GM18508 (cell line): ENCODE measurements at regions not wholly inside any gene's neighbourhood (a gene's known extent, or its start where the extent isn't known, plus 50 kb on each side); places are given as distances from the start of the nearest gene placed in this dataset.

Experiments used
- ATAC-seq: cut with Tn5 transposase; IDR thresholded peaks from one replicate; pipeline ENCODE4 v1.9.1; 2021; ENCODE audit warnings: moderate number of reproducible peaks; ENCODE audit not compliant: insufficient read depth, unreplicated experiment

DNA sequence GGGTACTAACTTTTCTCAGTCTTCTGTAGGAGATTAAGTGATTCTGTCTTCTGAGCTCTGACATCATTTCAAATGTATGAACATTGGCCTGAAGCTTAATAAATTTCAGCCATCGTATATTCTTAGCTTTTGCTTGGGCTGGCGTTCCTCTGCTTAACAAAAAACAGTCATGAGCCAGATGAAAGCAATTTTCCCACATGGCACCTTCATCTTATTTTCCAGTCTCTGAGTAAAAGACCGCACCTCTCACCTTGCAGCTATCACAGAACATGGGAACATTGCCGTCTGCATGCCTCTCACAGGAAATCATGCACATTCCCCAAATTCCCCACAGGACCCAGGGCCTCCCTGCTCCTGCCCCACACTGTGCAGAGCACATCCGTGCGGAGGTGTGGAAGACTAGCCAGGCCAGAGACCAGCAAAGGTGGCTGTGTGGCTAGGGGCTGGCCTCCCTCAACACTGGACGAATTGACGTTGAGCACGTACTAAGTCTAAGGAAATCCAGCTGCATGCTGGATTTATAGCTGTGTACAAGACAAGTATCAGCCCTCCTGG is 531.8 kb upstream of the ID2 start:
- no peak for ATAC-seq

DNA sequence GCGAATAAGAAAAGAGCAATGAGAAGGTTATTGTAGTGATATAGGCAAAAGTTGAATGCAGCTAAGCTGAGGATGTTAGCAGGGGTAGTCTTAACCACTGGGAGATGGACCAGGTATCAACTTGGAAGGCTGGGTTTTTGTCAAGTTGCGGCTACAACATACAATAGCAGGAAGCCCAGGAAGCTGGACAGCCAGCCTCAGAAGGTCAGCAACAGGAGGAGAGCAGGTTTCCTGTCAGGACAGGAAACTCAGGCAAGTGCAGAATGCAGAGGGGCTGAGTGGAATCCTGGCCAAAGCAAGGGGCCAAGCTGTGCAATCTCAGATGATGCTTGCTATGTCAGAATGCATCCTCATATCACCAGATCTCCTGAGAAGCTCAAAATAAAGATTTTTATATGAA is 530.0 kb upstream of the ID2 start:
- ATAC-seq = no peak

DNA sequence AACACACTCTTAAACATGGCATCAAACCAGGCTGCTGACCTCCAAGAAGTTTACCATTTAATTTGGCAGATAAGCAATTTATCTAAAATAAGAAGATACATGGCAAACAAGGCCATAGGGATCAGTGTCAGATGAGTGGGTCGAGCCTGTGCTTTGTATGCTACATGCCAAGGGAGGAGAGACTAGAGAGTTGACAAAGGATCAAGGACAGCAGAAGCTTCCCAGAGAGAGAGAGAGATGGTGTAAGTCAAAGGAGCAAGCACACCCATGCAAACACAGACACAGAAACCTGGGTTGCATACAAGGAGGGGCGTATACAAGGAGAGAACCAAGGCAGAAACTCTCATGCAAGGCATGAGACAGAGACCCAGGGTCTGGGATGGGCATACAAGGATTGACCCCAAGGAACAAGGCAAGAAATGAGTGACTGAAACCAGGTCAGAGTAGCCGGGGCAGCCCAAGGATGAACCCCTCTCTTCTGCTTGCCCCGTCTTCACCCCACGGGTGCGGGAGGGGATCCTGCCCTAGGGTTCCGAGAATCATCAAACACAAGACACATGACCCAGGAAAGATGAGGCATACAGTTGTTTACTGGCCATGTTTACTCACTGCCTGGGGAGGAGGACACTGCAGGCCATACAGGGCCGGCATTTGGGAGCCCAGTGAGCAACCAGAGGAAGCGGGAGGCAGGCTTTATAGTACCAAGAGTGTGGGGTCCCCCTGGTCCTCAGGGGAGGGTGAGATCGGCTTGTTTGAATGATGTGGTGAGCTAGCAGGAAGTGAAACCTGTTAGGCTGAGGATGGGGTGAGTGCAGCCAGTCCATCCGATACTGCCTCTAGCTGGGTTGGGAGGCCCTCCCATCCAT is 529.2 kb upstream of the ID2 start:
- peak; percentile 95 for ATAC-seq

DNA sequence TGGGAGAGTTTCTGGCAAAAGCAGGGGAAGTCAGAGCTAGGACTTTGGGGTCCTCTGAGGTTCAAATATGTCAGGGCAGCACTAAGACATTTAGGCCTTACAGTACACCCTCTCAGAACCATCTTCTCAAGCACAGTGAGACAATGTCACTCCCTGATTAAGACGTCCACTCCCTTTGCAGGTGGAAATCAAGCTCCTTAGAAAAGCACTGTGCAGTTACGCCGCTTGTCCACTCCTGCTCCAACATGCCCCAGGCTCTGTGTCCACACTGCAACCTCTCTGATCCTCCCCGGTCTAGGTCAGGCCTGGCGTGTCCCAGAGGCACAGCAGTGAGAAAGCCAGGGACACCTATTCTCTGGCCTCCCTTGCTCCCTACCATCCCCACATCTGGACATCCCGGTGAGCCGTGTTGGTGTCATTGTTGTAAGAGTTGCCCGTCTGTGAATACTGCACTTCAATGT is 528.6 kb upstream of the ID2 start:
- ATAC-seq = no peak

- ATAC-seq = no peak
Observed at GRCh38 chr2:8154270-8154669, 527.6 kb upstream of the ID2 start.

- ATAC-seq = no peak
Observed at GRCh38 chr2:8154936-8155335, 526.9 kb upstream of the ID2 start.

DNA sequence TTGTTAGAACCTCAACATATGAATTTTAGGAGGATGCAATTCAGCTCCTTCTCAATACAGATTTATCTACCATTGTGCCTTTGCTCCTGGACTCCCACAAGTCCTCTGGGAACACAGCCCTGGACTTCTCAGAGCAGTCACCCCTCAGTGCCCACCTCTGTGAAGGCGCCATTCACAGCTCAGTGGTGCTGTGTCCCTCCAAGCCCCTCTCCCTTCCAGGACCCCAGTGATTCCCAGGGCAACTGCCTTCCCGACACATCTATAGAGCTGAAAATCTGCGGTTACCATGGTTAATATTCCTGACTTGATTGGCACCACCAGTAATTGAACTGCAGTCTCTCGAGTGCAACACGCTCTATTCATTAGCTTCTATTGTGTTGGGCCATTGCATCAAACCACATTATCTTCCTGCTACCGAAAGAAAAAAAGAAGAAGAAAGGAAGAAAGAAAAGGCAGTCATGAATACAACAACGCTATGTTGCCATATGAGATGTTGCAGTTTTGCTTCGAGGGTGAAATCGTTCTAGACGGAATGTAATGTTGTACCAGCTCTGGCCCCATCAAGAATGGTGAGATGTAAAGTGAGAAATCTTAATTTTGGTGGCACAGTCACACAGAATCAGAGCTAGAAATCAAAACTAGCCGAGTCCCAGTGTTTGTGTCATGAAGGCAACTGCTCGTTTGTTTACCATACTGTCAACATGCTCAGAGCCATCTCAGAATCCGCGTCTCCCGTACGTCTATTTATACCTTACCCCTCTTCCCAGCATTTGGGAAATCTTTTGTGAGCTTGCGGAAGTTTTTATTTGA is 524.0 kb upstream of the ID2 start:
- ATAC-seq = no peak

GRCh38 chr2:8158711-8159110 is 523.1 kb upstream of the ID2 start:
- ATAC-seq = no peak

DNA sequence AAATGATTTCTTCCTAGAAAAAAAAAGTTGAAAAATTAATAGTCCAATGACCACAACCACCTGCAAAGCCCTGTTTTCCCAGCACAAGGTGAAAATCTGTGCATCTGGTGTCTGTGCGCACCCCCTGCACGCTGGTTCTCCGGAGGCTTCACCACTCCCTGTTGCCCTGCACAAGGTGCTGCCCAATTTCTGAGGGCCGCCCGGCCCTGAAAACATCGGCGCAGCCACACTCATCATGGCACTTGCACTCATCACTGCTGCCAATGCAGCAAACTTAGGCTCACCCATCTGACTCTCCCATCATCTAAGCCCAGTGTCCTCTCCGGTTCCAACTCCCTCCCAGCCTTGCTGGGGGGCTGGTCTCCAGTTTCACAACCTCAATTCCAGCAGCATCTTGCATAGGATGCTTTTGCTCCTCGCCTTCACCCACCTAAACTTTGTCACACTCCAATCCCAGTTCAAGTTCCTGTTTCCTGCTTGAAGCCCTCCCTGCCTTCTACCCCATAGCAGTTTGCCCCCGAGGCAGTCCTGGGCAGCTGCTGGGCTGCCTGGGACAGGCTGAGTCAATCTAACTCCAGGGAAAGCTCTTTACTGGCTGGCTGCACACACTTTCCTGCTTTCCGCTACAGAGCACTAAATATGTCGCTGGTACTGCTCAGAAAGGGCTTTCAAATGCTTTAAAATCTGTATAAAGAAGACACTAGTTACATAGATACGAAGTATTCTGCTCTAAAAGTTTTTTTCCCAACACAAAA is 522.5 kb upstream of the ID2 start:
- no peak for ATAC-seq

DNA sequence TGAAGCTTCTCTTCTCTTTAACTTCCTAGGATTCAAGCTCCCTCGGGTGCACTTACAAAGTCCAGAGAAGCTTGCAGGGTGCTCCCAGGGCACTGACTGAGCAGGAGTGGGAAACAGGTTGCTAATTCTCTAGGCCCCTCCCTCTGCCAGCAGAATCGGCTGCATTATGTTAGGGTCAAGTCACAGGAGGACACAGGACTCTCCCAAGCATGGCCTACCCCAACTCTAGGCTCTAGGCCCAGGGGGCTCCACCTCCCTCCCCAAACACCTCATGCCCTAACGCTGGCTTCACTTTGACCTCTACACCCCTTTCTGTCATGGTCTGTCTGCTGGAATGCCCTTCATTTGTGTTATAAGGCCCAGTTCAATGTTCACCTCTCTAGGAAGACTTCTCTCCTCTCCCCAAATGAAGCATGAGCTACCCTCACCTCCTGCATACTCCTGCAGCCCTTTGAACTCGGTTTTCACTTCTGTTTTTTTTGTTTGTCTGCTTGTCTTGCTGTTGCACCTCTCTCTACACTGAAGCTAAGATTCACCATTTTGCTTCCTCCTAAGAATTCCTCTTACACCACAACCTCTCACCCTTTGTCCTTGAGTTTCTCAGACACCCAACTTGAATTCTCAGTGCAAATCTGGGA is 521.8 kb upstream of the ID2 start:
- no peak for ATAC-seq

- ATAC-seq = no peak
Observed at GRCh38 chr2:8160959-8161358, 520.9 kb upstream of the ID2 start.

GRCh38 chr2:8162552-8162951 is 519.3 kb upstream of the ID2 start:
- no peak for ATAC-seq

- no peak for ATAC-seq
Observed at GRCh38 chr2:8165550-8165949, 516.3 kb upstream of the ID2 start.

GRCh38 chr2:8168022-8168717 is 513.7 kb upstream of the ID2 start:
- no peak for ATAC-seq

DNA sequence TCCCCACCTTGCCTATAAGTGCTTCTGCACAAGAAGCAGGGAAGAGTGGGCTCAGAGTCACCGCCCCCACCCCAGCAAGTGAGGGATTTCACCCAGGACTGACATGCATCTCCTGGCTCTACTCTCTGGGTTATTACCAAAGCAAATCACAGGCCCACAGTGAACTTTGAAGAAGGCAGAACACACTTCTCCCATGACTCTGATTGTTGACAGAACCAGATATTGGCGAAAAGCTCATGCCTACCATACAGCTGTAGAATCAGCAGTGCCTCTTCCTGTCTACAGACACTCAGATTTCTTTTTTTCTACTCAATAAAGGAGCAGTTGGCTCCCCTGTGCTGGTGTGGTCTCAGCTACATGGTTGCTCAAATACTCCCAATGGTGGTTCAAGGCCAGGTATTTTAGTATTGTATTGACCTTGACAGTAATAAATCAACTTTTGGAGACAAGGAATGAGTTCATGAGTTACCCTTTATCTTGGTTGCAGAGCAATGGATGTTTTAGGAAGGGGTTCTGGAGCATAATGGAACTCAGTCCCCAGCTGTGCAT is 512.9 kb upstream of the ID2 start:
- ATAC-seq = no peak

DNA sequence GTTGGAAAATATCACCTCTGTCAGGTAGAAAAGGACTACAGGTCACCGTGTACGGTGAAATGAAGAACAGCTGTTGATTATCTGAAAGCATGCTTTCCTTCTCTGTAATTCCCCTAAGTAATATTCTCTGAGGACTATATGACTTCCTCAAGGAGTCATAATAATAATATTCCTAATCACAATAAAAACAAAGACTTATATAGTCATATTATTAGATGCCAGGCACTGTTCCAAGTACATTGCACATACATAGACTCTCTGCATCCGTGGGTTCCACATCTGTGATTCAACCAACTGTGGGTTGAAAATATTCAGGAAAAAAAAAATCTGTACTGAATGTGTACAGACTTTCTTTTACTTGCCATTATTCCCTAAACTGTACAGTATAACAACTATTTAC is 512.4 kb upstream of the ID2 start:
- no peak for ATAC-seq

DNA sequence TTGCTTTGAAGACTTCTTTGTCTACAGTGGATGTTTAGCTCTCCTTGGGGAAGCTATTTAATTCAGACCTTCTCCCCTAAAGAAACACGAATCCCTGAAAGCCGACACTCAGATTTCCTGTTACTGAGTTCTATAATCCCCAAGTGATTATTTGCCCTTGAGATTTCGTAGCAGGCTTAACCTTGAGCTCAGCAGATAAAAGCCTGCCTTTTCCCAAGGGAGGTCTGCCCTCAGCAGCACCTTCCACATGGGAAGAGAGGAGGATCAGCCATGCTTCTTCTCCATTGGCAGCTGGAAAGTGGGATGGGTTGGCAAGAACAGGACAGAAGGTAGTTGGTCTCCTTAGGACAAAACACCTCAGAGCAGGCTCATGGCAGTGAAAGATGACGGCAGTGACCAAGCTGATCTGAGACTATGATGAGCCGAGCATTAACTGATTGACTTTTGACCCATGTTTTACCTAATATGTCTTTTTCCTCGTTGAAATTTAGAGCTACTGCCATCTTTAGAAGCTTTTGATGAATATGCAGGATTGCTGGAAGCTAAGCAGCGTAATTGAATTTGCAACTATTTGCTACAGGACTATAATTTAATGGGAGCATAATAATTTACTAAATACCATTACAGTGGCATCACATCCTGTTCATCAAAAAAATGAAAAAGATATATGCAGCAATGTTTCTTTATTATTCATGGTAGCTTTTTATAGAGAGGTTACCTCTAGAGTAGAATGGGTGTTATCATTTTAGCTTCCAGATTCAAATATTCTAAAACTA is 511.1 kb upstream of the ID2 start:
- no peak for ATAC-seq

DNA sequence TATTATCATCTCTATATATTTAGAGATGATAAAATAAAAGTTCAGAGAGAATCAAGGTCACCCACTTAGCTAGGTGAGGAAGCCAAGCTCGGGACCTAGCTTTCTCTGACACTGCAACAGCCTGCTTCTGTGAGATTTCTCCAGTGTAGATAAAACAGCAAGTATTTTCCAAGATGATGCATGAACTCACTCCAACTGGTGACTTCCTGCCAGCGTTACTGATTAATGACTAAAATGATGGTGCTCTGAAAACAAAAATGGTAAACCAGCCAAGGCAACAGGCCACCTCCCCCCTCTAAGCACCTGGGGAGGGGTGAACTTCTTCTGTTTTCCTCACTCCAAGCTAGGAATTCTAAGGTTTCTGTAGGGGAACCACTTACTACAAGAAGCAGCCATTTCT is 510.2 kb upstream of the ID2 start:
- ATAC-seq = no peak
